ENCODE measurements at regions not wholly inside any gene's neighbourhood (a gene's known extent, or its start where the extent isn't known, plus 50 kb on each side); places are given as distances from the start of the nearest gene placed in this dataset.

DNA sequence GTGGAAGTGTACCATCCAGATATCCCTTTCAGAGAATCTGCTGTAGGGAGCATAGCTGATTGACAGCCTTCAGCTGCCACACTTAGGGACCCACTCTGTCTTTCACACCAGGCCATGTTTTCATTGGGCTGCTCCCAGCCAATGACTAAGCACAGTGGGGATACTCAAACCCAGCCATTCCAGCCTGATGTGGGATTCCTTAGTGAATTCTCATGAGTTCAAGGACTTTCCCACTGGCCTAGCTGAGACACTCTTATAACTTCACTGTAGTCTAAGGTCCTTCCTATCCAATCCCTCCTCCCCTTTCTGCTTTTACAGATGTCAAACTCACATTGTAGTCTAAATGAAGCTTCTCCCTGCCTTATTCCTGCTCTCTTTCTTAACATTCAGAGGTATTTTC, 201.2 kb downstream of the PIK3C3 start:
- Histone ChIP-seq H3K4me1 (ENCODE audit: insufficient read depth, low read length, poor library complexity, severe bottlenecking) (no peaks in the 10 kb centered on the region), H3K4me2 (ENCODE audit: low read depth, low read length, poor library complexity, severe bottlenecking) (no peak overlapping the region), H3K9me3 (ENCODE audit: insufficient read depth, low read depth, low read length) (no peaks in the 10 kb centered on the region), H3F3A (ENCODE audit: low read depth) (no peaks in the 10 kb centered on the region), H3K4me3 (ENCODE audit: low read length, poor library complexity, severe bottlenecking) (no peak overlapping the region), H3K79me2 (ENCODE audit: insufficient read depth, low read length) (no peaks in the 10 kb centered on the region), H3K9me2 (replicated peaks; ENCODE audit: low read depth, low read length) (no peaks in the 10 kb centered on the region), H2AFZ (ENCODE audit: low read length) (no peak overlapping the region), H3K9ac (ENCODE audit: low read depth, low read length, poor library complexity, severe bottlenecking) (no peak overlapping the region), H4K20me1 (ENCODE audit: insufficient read depth, low read length, poor library complexity, severe bottlenecking) (no peaks in the 10 kb centered on the region), H3K36me3 (ENCODE audit: insufficient read depth, low read length) (no peaks in the 10 kb centered on the region), H3K27me3 (ENCODE audit: insufficient read depth, low read length, poor library complexity, severe bottlenecking) (no peaks in the 10 kb centered on the region)
- TF ChIP-seq EZH2phosphoT487 (IDR thresholded peaks at IDR 0.05; ENCODE audit: borderline replicate concordance): no peak
- TF ChIP-seq, protein P1, sequence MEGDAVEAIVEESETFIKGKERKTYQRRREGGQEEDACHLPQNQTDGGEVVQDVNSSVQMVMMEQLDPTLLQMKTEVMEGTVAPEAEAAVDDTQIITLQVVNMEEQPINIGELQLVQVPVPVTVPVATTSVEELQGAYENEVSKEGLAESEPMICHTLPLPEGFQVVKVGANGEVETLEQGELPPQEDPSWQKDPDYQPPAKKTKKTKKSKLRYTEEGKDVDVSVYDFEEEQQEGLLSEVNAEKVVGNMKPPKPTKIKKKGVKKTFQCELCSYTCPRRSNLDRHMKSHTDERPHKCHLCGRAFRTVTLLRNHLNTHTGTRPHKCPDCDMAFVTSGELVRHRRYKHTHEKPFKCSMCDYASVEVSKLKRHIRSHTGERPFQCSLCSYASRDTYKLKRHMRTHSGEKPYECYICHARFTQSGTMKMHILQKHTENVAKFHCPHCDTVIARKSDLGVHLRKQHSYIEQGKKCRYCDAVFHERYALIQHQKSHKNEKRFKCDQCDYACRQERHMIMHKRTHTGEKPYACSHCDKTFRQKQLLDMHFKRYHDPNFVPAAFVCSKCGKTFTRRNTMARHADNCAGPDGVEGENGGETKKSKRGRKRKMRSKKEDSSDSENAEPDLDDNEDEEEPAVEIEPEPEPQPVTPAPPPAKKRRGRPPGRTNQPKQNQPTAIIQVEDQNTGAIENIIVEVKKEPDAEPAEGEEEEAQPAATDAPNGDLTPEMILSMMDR (conservative IDR thresholded peaks at IDR 0.05; ENCODE audit: low read length): no peak

DNA sequence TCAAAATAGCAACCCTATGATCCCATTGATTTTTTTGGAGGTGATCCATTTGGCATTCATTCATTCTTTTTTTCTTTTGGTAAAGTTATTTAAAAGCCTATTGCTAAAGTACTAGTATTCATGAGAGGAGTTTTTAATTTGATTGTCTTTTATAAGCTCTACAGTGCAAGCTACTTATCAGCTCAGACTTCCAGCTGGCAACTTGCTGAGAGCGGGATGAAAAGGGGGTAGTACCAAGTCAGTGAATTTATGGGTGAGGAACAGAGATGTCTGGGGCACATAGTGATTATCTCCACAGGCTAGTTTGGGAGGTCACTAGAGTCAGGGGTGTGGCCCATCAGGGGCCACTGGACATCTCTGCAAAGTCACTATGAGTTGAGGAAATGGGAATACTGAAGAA, 202.4 kb downstream of the PIK3C3 start:
- Histone ChIP-seq H2AFZ (ENCODE audit: low read length) (no peak overlapping the region), H3K36me3 (ENCODE audit: insufficient read depth, low read length) (no peaks in the 10 kb centered on the region), H4K20me1 (ENCODE audit: insufficient read depth, low read length, poor library complexity, severe bottlenecking) (no peaks in the 10 kb centered on the region), H3K9me3 (ENCODE audit: insufficient read depth, low read depth, low read length) (no peaks in the 10 kb centered on the region), H3K27me3 (ENCODE audit: insufficient read depth, low read length, poor library complexity, severe bottlenecking) (no peaks in the 10 kb centered on the region), H3K4me1 (ENCODE audit: insufficient read depth, low read length, poor library complexity, severe bottlenecking) (no peaks in the 10 kb centered on the region), H3K9me2 (replicated peaks; ENCODE audit: low read depth, low read length) (no peaks in the 10 kb centered on the region), H3K9ac (ENCODE audit: low read depth, low read length, poor library complexity, severe bottlenecking) (no peak overlapping the region), H3K4me2 (ENCODE audit: low read depth, low read length, poor library complexity, severe bottlenecking) (no peak overlapping the region), H3K79me2 (ENCODE audit: insufficient read depth, low read length) (no peaks in the 10 kb centered on the region), H3F3A (ENCODE audit: low read depth) (no peaks in the 10 kb centered on the region), H3K4me3 (ENCODE audit: low read length, poor library complexity, severe bottlenecking) (no peak overlapping the region)
- no peak for TF ChIP-seq EZH2phosphoT487 (IDR thresholded peaks at IDR 0.05; ENCODE audit: borderline replicate concordance)
- TF ChIP-seq, protein P1 (conservative IDR thresholded peaks at IDR 0.05; ENCODE audit: low read length): no peak

DNA sequence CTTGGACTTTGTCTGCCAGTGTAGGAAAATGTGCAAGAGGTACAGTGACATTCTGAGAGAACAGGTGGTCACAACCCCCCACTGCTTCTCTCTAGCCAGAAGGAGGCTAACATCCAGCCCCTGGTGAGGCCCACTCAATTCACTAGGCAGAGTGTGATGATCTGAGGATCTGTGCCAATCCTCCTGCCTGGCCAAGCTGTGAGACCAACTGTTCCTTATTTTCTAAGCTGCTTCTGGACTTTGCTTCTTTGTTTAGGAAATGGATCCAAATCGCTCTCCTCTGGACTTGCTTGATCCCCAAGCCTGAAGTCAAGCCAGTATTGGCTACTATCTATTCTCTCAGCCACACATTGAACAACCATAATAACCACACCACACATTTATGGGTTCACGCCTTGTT, 202.8 kb downstream of the PIK3C3 start:
- Histone ChIP-seq H2AFZ (ENCODE audit: low read length) (no peak overlapping the region), H3K36me3 (ENCODE audit: insufficient read depth, low read length) (no peaks in the 10 kb centered on the region), H3K4me2 (ENCODE audit: low read depth, low read length, poor library complexity, severe bottlenecking) (no peak overlapping the region), H3K9me2 (replicated peaks; ENCODE audit: low read depth, low read length) (no peaks in the 10 kb centered on the region), H3K9ac (ENCODE audit: low read depth, low read length, poor library complexity, severe bottlenecking) (no peak overlapping the region), H3K4me3 (ENCODE audit: low read length, poor library complexity, severe bottlenecking) (no peak overlapping the region), H3F3A (ENCODE audit: low read depth) (no peaks in the 10 kb centered on the region), H3K79me2 (ENCODE audit: insufficient read depth, low read length) (no peaks in the 10 kb centered on the region), H3K9me3 (ENCODE audit: insufficient read depth, low read depth, low read length) (no peaks in the 10 kb centered on the region), H4K20me1 (ENCODE audit: insufficient read depth, low read length, poor library complexity, severe bottlenecking) (no peaks in the 10 kb centered on the region), H3K4me1 (ENCODE audit: insufficient read depth, low read length, poor library complexity, severe bottlenecking) (no peaks in the 10 kb centered on the region), H3K27me3 (ENCODE audit: insufficient read depth, low read length, poor library complexity, severe bottlenecking) (no peaks in the 10 kb centered on the region)
- TF ChIP-seq EZH2phosphoT487 (IDR thresholded peaks at IDR 0.05; ENCODE audit: borderline replicate concordance): no peak
- TF ChIP-seq, protein P1 (conservative IDR thresholded peaks at IDR 0.05; ENCODE audit: low read length): no peak
